Testis (tissue), 2 donors: ENCODE measurements at regions not wholly inside any gene's neighbourhood (a gene's known extent, or its start where the extent isn't known, plus 50 kb on each side); places are given as distances from the start of the nearest gene placed in this dataset.

Experiments
- DNase-seq: peaks from one replicate; pipeline ENCODE4 v3.0.0-alpha.2; 2019
- H3K27ac ChIP-seq, 2 donors: fragments of 200-600 bp; sonication (generic); one replicate each; pipeline ENCODE4 v1.5.1; 2019
- H3K27me3 ChIP-seq: fragments of 200-600 bp; sonication (generic); one replicate; pipeline ENCODE4 v1.5.1; 2019
- H3K36me3 ChIP-seq: fragments of 200-600 bp; sonication (generic); one replicate; pipeline ENCODE4 v1.5.1; 2017; ENCODE audit warnings: low read depth; ENCODE audit errors: missing control alignments
- H3K4me1 ChIP-seq: fragments of 200-600 bp; sonication (generic); one replicate; pipeline ENCODE4 v1.5.1; 2019
- H3K4me3 ChIP-seq, 2 donors: fragments of 200-600 bp; sonication (generic); one replicate each; pipeline ENCODE4 v1.5.1; 2017 to 2019
- H3K9me3 ChIP-seq: fragments of 200-600 bp; sonication (generic); one replicate; pipeline ENCODE4 v1.5.1; 2017
- POLR2A ChIP-seq: fragments of 450-650 bp; IDR thresholded peaks from one replicate; pipeline ENCODE4 v1.6.1; 2017; ENCODE audit warnings: antibody characterized with exemption, mild to moderate bottlenecking, moderate library complexity
- WGBS, 2 donors: methylation state at CpG; one replicate each; pipeline ENCODE4 v1.1.5; 2018; 5-methylcytosine and 5-hydroxymethylcytosine counted together
- intact Hi-C: fragments of 100-400 bp; cut with DNase I; formaldehyde crosslinking; loops from one replicate; pipeline ENCODE4 v1.15.1; 2023; ENCODE audit warnings: low total_unique reads
- TF ChIP-seq, protein P1 (sequence below), 3 experiments: fragments of 450-650 bp in 2 of 3; fragments of 200-600 bp in 1 of 3; sonication (generic) in 1 of 3; IDR thresholded peaks; one replicate each; pipeline ENCODE4 v1.5.1; 2016 to 2019; ENCODE audit warnings: antibody characterized with exemption in 3 of 3, mild to moderate bottlenecking in 2 of 3, moderate library complexity in 1 of 3

- H3K36me3 ChIP-seq, result no peaks in the 10 kb centered on the region
- H3K4me1 ChIP-seq, result no peaks in the 10 kb centered on the region
- intact Hi-C loops, result no loop called here
- TF ChIP-seq, protein P1, sequence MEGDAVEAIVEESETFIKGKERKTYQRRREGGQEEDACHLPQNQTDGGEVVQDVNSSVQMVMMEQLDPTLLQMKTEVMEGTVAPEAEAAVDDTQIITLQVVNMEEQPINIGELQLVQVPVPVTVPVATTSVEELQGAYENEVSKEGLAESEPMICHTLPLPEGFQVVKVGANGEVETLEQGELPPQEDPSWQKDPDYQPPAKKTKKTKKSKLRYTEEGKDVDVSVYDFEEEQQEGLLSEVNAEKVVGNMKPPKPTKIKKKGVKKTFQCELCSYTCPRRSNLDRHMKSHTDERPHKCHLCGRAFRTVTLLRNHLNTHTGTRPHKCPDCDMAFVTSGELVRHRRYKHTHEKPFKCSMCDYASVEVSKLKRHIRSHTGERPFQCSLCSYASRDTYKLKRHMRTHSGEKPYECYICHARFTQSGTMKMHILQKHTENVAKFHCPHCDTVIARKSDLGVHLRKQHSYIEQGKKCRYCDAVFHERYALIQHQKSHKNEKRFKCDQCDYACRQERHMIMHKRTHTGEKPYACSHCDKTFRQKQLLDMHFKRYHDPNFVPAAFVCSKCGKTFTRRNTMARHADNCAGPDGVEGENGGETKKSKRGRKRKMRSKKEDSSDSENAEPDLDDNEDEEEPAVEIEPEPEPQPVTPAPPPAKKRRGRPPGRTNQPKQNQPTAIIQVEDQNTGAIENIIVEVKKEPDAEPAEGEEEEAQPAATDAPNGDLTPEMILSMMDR (IDR thresholded peaks at IDR 0.05), result no peak
- TF ChIP-seq POLR2A, result no peak
- 66 to 74% methylated on average over 2 of the region's 2 CpGs for WGBS, 2 donors
- no peak overlapping the region for H3K27ac ChIP-seq
- H3K4me3 ChIP-seq, result no peak overlapping the region
- no peaks in the 10 kb centered on the region for H3K27me3 ChIP-seq
- DNase-seq, result no peak
- no peaks in the 10 kb centered on the region for H3K9me3 ChIP-seq
Observed at GRCh38 chrX:127317159-127317558, 497.6 kb downstream of the PRR32 start.

- Histone ChIP-seq H3K27ac (no peak overlapping the region), H3K4me1 (no peaks in the 10 kb centered on the region), H3K27me3 (no peaks in the 10 kb centered on the region), H3K36me3 (no peaks in the 10 kb centered on the region), H3K9me3 (no peaks in the 10 kb centered on the region), H3K4me3 (no peak overlapping the region)
- WGBS, 2 donors, result 85 to 94% methylated on average over 4 of the region's 4 CpGs
- intact Hi-C loops, result no loop called here
- TF ChIP-seq, protein P1 (IDR thresholded peaks at IDR 0.05), result no peak
- no peak for TF ChIP-seq POLR2A
- DNase-seq, result no peak
Observed at GRCh38 chrX:127324128-127324527, 504.6 kb downstream of the PRR32 start.
